ENCODE measurements at regions not wholly inside any gene's neighbourhood (a gene's known extent, or its start where the extent isn't known, plus 50 kb on each side); places are given as distances from the start of the nearest gene placed in this dataset.

- TF ChIP-seq CTCF (IDR thresholded peaks at IDR 0.05; ENCODE audit: low read length) (no peak), EZH2 (optimal IDR thresholded peaks at IDR 0.05; ENCODE audit: low read depth, low read length) (no peak), EZH2phosphoT487 (IDR thresholded peaks at IDR 0.05; ENCODE audit: low read length) (no peak)
Measured at GRCh38 chr11:93969925-93970922, 50.9 kb upstream of the HEPHL1 start.

Data from MM.1S (cell line).